ENCODE measurements at regions not wholly inside any gene's neighbourhood (a gene's known extent, or its start where the extent isn't known, plus 50 kb on each side); places are given as distances from the start of the nearest gene placed in this dataset.

DNA sequence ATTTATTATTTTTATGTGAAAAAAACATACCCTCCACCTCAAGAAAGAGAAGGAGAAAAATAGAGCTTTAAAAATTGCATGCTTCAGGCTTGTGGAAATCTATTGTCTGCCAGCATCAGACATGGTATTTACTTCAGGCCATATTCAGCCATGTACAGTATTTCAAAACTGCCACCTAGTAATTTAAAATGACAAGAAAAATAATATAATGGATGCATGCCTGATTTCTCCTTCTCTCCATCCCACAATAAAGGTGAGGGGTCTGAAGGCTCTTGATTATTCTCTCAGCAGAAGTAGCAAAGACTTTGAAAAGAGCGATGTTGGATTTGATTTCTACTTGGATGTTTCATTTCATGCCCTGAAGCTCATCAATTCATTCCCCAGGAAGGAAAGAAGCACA is 250.7 kb downstream of the TBC1D4 start:
- no peak for DNase-seq (ENCODE audit: low spot score)

DNA sequence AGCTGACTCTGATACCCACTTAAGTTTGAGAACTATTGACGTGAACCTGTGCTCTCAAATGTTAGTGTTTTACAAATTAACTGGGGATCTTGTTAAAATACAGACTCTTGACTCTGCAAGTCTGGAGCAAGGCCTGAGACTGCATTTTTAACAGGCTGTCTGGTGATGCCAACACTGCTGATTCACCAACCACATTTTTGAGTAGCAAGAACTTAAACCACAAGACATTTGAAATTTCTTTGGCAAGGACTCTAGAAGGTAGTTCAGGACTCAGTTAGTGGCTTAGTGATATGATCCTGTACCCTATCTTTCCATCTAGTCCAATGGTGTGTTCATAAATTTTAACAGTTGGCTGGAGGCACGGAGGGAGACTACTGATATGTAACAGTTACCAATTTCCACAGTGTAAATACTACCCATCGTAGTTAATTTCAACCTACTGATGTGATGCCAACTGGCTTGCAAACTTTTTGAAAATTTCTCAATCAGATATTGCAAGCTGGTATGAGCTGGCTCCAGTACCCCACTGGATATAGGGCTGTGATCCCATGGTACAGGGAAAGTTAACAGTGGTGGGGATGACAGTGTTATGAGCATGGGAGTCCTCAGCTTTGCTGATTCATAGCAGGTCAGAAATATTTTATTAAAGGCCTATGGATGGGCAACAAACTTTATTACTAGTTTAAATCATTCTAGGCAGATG is 255.1 kb downstream of the TBC1D4 start:
- no peak for DNase-seq (ENCODE audit: low spot score)

DNA sequence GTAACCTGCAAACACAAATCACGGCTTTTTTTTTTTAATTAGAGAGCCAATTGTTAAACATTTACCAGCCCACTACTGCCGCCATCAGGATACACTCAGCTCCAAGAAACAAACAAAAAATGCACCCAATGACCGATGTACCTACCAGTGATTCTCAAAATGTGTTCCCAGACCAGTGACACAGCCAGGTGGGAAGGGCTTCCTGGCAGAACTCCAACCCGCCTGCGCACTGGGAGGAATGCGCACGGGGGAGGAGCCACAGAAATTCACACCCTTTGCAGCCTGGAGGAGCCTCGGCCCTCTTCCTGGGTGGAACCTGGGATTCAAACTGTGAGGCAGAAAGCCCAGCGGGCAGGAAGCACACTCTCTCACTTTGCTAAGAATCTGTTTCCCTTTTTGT is 255.9 kb downstream of the TBC1D4 start:
- no peak for DNase-seq (ENCODE audit: low spot score)

DNA sequence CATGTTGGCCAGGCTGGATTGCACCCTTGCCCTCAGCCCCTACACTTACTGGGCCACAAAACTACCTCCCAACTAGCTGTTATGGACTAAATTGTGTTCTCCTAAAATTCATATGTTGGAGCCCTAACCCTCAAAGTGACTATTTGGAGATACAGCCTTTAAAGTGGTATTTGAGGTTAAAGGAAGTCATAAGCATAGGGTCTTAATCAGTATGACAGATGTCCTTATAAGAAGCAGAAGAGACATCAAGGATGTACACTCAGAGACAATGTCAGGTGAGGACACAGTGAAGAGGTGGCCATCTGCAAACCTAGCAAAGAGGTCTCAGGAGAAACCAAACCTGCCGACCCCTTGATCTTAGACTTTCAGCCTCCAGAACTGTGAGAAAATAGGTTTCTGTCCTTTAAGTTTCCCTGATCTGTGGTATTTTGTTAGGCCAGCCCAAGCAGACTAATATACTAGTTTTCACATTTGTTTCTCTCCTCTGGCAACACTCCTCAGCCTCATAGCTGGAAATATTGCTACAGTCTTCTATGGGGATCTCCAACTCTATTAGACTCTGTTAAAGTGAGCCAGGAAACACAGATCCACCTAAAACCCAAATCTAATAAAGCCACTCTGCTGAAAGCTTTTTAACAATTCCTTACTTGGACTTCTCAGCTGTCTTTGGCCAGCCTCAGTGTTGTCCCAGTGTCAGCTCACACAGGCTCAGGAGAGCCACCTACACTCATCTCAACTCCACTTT is 256.5 kb downstream of the TBC1D4 start:
- no peak for DNase-seq (ENCODE audit: low spot score)

DNA sequence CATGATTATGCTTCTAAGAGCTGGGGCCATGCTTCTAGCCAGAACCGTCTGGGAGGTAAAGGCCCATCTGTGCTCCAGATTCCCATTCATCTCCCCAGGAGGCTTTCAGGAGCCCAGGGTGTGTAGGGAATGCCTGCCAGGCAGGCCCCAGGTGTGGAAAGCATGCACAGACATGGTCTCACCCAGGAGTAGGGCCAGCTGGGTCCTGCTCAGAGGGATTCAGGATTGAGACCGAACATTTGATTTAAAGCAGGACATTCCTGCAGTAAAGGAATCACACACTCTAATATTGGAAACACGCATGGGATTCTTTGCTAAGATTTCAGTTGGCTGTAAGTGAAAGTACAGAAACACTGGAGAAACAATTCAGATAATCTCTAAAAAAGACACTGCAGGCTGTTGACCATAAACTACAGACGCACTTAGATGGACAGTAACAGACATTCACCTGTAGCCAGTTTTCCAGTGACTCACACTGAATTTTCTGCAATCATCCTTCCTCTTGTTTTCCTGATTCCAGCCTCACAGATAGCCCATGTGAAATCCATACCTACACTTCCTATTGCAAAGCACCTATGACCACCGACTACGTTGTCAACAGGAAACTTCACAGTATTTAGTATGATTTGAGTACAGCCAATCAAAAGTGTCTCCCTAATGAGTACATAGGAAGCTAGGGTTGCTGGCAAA is 257.8 kb downstream of the TBC1D4 start:
- DNase-seq (ENCODE audit: low spot score): no peak

DNA sequence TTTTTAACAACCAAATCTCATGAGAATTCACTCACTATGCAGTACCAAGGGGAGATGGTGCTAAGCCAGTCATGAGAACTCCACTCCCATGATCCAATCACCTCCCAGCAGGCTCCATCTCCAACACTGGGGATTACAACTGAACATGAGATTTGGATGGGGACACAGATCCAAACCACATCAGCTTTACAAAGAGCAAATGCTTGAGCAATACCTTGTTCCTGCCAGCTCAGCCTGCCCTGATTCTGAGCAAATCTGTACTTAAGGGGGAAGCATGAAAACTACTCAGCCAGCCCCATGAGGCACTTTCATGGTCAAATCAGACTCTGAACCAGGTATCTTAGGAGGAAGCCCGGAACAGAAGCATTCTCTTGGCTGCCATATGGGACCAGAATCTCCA is 259.9 kb downstream of the TBC1D4 start:
- no peak for DNase-seq (ENCODE audit: low spot score)

DNA sequence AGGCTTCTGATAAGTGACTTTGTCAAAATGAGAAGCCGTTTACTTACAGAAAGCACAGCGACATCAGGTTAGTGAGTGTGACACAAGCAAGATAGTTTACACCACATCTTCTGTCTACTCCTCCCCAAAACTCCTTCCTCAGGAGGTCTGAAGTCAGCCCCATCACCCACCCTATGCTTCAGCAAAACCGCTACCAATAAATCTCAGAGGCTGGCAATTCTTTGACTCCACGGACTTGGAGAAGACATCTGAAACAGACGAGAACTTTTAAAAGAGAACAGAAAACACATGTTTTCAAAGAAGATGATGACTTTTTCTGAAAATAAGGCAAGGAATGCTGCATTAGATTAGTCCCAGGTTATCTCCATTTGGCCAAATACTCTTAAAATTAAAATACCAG is 261.1 kb downstream of the TBC1D4 start:
- no peak for DNase-seq (ENCODE audit: low spot score)

DNA sequence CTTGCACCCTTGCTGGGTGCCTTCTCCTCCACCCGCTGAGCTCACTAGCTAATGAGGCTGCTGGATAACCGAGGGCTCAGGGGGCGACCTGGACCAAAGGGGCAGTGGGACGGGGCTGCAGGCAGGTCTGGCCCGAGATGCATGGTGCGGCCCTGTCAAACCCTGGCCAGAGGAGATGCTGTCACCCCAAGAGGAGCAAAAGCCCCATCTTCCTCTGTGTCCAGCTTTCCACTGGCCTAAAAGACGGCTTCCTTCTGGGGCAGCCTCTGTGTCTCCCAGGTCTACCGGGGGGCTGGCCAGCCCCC is 261.8 kb downstream of the TBC1D4 start:
- DNase-seq (ENCODE audit: low spot score): no peak

DNA sequence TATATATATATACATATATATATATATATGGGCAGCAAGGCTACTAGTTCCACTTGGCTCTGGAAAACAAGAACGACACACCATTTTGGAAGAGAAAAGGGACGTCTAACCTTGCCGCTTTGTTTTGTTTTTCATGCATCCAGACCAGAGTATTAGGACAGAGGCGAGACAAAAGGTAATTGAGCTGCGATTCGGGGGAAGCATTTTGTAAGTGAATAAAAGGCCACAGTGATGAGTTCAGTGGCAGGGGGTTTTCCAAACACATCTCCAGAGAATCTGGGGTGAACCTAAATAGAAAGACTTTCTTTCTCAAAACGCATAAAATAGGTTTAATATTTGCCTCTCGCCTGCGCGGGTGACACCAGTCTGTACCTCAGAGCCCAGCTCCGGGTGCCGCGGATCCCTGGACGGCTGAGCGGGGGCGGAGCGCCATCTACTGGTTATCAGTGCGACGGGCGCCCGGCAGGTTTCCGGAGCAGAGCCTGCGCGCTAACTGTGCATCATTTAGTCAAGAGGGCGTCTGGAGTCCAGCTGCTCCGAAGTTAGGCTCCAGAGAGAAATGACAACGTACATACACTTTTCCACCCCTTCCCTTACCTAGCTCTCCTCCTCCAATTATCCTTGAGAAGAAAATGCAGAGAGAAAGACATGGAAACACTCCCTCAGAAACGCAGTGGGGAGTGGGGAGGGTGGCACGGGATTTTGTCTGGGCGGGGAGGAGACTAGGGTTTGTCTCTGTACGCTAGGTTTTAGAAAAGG is 262.3 kb downstream of the TBC1D4 start:
- DNase-seq (ENCODE audit: low spot score): peak; percentile 84

DNA sequence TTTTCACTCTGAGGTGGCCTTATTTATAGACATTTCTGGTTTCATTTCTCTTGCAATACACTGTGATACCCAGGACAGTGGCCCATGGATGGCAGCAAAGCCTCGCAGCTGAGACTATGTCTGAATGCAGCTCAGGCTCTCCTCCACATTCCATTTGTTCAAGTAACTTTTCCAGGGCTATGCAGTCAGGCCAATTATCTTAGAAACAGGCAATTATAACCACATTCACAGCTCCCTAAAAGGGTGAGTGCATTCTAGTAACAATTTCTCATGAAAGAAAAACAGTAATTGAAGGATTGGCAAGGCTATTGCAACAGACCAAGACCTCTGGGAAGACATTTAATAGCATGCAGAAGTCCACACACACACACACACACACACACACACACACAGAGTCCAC is 264.0 kb downstream of the TBC1D4 start:
- no peak for DNase-seq (ENCODE audit: low spot score)

DNA sequence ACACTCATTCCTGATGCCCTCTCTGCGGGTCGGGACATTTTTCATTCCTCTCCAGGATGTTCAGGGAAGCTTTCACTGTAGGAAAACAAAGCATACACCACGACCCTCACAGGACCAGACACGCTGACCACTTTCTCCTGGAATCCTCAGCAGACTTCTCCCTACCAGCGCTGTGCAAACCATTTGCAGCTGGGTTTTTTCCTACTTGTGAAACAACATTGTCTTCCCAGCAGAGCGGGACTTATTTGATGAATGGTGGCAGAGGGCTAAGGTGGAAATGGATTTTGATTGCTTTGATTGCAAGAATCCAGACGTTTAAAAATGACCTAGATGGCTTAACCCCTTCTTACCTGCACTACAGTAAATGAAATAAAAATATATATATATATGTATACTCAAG is 265.9 kb downstream of the TBC1D4 start:
- no peak for DNase-seq (ENCODE audit: low spot score)

DNA sequence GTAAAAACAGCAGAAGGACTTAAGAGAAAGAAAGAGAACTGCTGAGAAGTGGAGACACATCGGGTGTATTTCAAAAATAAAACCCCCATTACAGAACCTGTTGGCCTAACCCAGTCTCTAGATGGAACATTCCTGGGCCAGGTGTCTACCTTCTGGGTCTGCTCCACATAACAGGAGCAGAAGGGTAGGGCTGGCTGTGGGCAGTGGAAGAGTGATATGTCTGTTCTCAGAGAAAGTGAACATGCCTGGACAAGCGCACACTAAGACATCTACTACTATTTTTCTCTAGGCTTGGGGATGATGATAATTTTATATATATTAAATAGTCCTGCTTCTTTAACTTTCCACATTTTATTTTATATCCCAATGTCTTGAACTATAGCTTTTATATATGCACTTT is 267.1 kb downstream of the TBC1D4 start:
- DNase-seq (ENCODE audit: low spot score): no peak

DNA sequence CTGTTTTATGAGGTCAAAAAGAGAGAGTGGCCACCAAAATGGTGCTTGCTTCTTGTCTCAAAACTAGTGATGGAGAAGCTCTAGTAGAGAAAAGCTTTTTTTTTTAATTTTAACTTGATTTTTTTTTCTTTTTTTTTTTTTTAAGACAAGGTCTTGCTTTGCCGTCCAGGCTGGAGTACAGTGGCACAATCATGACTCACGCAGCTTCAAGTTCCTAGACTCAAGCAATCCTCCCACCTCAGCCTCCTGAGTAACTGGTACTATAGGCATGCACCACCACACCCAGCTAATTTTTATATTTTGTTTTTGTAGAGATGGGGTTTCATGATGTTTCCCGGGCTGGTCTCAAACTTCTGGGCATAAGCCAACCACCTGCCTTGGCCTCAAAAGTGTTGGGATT is 279.0 kb downstream of the TBC1D4 start:
- DNase-seq (ENCODE audit: low spot score): no peak

DNA sequence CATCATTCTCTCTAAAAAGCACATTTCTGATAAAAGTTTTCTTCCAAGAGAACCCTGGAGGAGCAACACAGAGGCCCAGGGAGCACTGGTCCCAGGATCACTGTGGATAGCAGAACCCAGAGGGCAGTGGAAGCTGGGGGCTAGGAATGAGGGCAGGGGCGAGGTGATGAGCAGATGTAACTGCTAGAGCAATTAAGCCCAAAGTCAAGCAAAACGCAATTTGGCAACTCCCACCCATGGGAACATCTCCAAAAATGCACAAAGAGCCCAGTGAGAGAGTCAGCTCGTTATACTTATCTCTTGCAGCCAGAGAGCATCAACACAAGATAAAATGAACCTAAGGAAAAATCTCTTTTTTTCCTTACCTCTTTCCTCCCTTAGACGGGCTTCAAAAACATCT is 284.2 kb downstream of the TBC1D4 start:
- no peak for DNase-seq (ENCODE audit: low spot score)

DNA sequence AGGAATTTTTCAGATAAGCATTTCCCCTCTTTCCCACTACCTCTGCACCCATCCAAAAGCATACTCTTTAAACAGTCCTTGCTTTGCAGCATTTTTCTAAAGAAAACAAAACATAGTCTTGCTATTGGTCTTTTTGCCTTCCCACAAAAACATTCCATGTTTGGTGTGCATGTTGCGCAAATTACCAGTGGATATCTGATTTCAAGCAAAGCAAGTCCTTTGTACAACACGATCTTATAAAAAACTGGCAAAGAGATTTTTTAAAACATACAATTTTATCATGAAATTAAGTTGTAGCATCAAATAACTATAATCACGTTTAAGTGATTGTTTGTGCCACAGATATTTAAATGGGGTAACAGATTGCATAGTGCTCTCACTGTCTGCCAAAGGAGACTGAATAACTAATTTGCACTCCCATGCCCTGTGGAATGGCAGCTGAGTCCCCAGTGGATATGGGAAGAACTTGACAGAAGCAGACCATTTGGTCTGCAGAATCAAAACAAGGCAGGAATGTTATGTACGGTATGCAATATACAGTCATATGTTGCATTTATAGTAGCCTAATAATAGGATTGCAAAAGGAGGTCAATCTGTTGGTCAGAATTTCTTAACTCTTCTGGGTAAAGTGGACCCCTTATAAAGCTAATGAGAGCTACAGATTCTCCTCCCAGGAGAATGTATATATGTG is 285.7 kb downstream of the TBC1D4 start:
- no peak for DNase-seq (ENCODE audit: low spot score)

DNA sequence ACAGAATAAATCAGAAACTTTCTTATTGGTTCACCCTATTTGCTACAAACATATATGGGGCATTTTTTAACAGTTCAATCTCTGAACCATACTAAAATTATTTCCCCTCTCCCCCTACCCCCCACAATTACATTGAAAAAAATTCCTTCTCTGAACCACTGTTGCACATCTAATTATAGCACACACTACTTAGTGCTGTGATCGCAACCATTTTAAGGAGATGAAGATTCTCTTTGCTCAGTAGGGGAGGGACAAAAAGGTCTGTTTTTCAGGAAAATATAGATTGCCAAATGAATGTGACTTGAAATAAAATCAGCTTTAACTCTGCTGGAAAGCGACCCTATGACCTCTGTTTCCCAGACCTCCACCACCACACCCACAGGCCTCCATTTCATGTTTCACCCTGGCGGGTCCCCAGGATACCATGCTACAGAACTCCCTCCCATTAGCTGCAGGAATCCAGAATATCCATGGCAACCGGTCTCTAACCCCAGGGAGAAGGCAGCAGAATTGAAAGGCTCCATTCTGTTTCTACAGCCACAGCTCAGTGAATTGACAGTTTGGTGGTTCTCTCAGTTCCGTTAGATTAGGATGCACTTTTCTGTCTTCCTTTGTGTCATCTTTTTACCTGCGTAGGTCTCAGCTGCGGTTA is 286.3 kb downstream of the TBC1D4 start:
- no peak for DNase-seq (ENCODE audit: low spot score)

DNA sequence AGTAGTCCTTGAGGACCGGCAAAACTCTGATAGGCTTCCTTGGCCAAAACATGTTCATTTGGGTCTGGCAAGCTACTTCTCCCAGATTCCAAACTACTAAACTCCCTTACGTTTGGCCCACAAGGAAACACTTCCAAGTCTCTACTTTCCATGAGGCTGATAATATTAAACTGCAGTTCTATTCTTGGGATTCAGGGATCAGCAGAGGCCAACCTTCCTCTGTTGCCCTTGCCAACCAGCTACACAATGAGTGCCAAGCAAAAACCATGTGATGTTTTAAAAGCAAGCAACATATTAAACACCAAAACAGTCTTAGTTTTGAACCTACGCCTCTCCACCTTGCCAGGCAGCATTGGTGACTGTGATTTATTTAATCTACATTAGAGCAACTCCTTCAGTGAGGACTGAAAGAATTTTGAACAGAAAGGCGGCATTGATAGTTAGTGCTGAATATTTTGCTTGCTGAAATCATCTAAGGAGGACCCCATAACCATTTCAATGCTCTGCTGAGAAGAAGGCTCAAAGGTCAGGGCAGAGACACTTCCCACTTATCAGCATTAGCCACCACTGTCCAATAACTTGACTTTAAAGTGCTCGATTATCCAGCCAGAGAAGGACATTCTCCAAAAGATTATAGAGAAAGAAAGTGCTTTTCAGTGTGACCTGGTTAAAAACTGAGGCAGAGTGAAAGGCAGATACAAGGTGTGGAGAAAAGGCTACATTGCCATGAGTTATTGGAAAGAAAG is 287.1 kb downstream of the TBC1D4 start:
- no peak for DNase-seq (ENCODE audit: low spot score)

DNA sequence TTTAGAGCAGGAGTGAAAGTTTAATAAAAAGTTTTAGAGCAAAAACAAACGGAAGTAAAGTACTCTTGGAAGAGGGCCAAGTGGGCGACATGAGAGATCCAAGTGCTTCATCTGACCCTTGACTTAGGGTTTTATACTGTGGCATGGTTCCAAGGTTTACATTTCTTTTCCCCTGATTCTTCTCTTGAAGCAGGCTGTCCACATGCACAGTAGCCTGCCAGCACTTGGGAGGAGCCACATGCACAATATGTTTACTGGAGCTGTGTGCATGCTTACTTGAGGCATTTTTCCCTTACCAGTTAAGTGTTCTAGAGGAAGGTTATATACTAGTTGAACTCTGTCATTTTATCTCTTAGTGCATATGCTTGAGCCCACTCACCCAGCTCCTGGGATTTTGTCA is 295.6 kb downstream of the TBC1D4 start:
- DNase-seq (ENCODE audit: low spot score): no peak

DNA sequence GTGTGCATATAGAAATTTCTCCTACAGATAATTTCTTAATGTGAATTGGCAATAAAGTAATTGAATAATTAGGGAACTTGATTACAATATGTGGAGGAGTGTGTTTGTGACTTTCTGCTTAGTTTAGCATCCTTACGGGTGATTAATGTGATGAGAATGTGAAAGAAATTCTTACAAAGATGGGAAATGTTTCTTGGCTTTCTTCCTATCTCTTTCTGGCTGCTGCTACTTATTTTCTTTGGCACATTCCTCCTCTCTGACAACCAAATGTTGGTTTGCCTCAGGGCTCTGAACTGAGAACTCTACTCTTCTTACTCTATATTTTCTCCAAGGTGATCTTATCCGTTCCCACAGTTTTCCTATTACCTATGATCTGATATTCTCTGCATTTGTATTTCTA is 300.1 kb downstream of the TBC1D4 start:
- DNase-seq (ENCODE audit: low spot score): no peak

DNA sequence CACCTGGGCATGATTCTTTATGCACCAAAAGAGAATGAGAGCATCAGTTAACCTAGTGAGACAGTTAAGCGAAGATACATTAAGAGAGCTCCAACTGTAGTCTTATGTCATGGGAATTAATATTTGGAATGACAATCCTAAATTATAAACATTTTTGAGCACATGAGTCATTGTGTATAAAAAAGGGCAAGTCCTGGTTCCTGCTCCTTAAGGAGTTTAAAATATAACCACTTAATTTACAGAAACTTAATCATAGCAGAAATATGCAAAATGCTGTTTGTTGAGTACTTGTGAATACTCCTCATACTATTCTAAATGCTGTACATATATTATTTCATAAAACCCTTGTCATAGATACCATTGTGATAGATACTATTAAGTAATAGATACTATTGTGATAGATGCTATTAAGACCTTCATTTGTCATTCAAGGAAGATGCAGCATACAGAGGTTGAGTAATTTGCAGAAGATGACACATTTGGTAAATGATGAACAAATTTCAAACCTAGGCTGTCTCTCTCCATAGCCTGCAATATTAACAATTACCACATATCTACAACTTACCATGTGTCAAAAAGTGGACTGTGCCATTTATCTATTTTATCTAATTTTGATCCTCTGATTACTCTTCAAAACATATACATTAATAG is 301.0 kb downstream of the TBC1D4 start:
- no peak for DNase-seq (ENCODE audit: low spot score)

All from CD4-positive, alpha-beta T cell treated with Interleukin-15 for 4 hours (primary cell).